AG09309 (cell line): ENCODE measurements at regions not wholly inside any gene's neighbourhood (a gene's known extent, or its start where the extent isn't known, plus 50 kb on each side); places are given as distances from the start of the nearest gene placed in this dataset.
A peak's percentile ranks its signal among the peaks of the same experiment; 100 is the strongest.

Experiments used
- DNase-seq: peaks from one replicate; pipeline ENCODE4 v3.0.0-alpha.2; 2010; ENCODE audit warnings: low read depth
- H3K4me3 ChIP-seq: 2 replicates; pipeline ENCODE4 v1.5.1; 2011; ENCODE audit warnings: mild to moderate bottlenecking, low read depth, low read length, moderate library complexity; ENCODE audit not compliant: control insufficient read depth
- TF ChIP-seq, protein P1 (sequence below): IDR thresholded peaks from 2 replicates; pipeline ENCODE4 v1.5.1; 2011; ENCODE audit warnings: mild to moderate bottlenecking, low read depth, low read length, inconsistent platforms; ENCODE audit not compliant: insufficient read depth, control insufficient read depth; ENCODE audit errors: missing control alignments

DNA sequence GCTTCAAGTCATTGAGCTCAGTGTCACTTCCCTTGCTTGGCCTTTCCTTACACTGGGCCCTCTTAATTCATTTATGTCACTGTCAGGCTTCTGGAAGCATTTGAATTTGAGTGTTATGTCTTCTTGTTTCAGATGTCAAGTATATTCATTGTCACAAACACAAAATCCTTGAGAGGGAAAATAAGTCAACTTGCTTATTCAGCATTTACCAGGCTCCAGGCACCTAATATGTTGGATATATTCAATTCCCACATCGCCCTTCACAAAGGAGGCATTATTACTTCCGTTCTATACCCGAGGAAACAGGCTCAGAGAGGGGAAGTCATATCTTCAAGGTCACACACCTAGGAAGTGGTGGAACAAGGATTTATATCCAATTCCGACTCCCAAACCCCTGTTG lies 121.1 kb upstream of the SMIM23 start:
- DNase-seq = no peak
- no peak overlapping the region for H3K4me3 ChIP-seq
- TF ChIP-seq, protein P1, sequence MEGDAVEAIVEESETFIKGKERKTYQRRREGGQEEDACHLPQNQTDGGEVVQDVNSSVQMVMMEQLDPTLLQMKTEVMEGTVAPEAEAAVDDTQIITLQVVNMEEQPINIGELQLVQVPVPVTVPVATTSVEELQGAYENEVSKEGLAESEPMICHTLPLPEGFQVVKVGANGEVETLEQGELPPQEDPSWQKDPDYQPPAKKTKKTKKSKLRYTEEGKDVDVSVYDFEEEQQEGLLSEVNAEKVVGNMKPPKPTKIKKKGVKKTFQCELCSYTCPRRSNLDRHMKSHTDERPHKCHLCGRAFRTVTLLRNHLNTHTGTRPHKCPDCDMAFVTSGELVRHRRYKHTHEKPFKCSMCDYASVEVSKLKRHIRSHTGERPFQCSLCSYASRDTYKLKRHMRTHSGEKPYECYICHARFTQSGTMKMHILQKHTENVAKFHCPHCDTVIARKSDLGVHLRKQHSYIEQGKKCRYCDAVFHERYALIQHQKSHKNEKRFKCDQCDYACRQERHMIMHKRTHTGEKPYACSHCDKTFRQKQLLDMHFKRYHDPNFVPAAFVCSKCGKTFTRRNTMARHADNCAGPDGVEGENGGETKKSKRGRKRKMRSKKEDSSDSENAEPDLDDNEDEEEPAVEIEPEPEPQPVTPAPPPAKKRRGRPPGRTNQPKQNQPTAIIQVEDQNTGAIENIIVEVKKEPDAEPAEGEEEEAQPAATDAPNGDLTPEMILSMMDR = no peak

GRCh38 chr5:171666815-171667214 lies 118.8 kb upstream of the SMIM23 start:
- TF ChIP-seq, protein P1 = no peak
- DNase-seq = no peak
- H3K4me3 ChIP-seq = no peak overlapping the region

- no peak overlapping the region; the same call in none of the 2 replicates for H3K4me3 ChIP-seq
- TF ChIP-seq, protein P1 = peak; percentile 40
- DNase-seq = peak; percentile 50
Observed at GRCh38 chr5:171667341-171668096, 118.1 kb upstream of the SMIM23 start.

- TF ChIP-seq, protein P1 = no peak
- no peak overlapping the region; the same call in 1 of the 2 replicates for H3K4me3 ChIP-seq
- DNase-seq = no peak
Observed at GRCh38 chr5:171668097-171668412, 117.6 kb upstream of the SMIM23 start.

- TF ChIP-seq, protein P1 = no peak
- DNase-seq = no peak
Observed at GRCh38 chr5:171669571-171669970, 116.0 kb upstream of the SMIM23 start.

DNA sequence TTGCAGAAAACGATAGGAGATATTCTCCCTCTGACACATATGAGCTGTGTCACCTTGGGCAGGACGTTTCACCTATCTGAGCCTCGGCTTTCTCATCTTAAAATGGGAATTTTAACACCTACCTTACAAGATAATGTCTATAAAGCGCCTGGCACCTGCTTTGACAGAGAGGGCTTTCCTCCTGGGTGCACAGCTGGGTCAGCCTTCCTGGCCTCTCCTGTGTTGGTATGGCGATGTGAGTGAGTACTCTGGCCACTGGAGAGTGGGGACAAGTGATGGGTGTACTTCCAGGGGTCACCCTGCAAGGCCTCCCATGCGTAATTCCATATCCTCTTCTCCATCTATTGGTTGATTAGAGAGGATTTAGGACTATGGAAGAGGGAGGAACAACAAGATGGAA lies 113.1 kb upstream of the SMIM23 start:
- TF ChIP-seq, protein P1 = no peak
- DNase-seq = no peak
- H3K4me3 ChIP-seq = no peak overlapping the region

More at GRCh38 chr5:171669571-171669970, 116.0 kb upstream of the SMIM23 start:
- no peak overlapping the region for H3K4me3 ChIP-seq
